ENCODE measurements at regions not wholly inside any gene's neighbourhood (a gene's known extent, or its start where the extent isn't known, plus 50 kb on each side); places are given as distances from the start of the nearest gene placed in this dataset.

GRCh38 chr3:152056481-152056880 is 183.0 kb downstream of the SUCNR1 start:
- peaks cover 3% of the 10 kb centered on the region for H3K4me1 Mint-ChIP-seq
- DNase-seq, result no peak
- no peak overlapping the region for H3K4me3 Mint-ChIP-seq
- no peaks in the 10 kb centered on the region for H3K27me3 Mint-ChIP-seq
- peaks cover 1% of the 10 kb centered on the region for H3K9me3 Mint-ChIP-seq
- no peak overlapping the region for H3K27ac Mint-ChIP-seq
- H3K36me3 Mint-ChIP-seq, result no peaks in the 10 kb centered on the region

- Mint-ChIP-seq H3K27me3 (no peaks in the 10 kb centered on the region), H3K27ac (no peak overlapping the region), H3K9me3 (peaks cover 1% of the 10 kb centered on the region), H3K4me3 (no peak overlapping the region), H3K36me3 (no peaks in the 10 kb centered on the region), H3K4me1 (peaks cover 1% of the 10 kb centered on the region)
- no peak for DNase-seq
Observed at GRCh38 chr3:152056987-152057386, 183.5 kb downstream of the SUCNR1 start.

- Mint-ChIP-seq H3K4me3 (no peak overlapping the region), H3K36me3 (no peaks in the 10 kb centered on the region), H3K27ac (no peak overlapping the region), H3K9me3 (peaks cover 1% of the 10 kb centered on the region), H3K4me1 (no peaks in the 10 kb centered on the region), H3K27me3 (no peaks in the 10 kb centered on the region)
- DNase-seq, result no peak
Observed at GRCh38 chr3:152058856-152059255, 185.4 kb downstream of the SUCNR1 start.

GRCh38 chr3:152060701-152061100 is 187.3 kb downstream of the SUCNR1 start:
- Mint-ChIP-seq H3K9me3 (peaks cover 1% of the 10 kb centered on the region), H3K4me3 (no peak overlapping the region), H3K27ac (no peak overlapping the region), H3K36me3 (no peaks in the 10 kb centered on the region), H3K27me3 (no peaks in the 10 kb centered on the region), H3K4me1 (no peaks in the 10 kb centered on the region)
- DNase-seq, result no peak

- Mint-ChIP-seq H3K4me1 (no peaks in the 10 kb centered on the region), H3K36me3 (no peaks in the 10 kb centered on the region), H3K4me3 (no peak overlapping the region), H3K27ac (no peak overlapping the region), H3K27me3 (no peaks in the 10 kb centered on the region), H3K9me3 (peaks cover 1% of the 10 kb centered on the region)
- DNase-seq, result no peak
Observed at GRCh38 chr3:152061296-152061695, 187.9 kb downstream of the SUCNR1 start.

- Mint-ChIP-seq H3K27ac (no peak overlapping the region), H3K36me3 (no peaks in the 10 kb centered on the region), H3K4me1 (no peaks in the 10 kb centered on the region), H3K9me3 (no peaks in the 10 kb centered on the region), H3K27me3 (no peaks in the 10 kb centered on the region), H3K4me3 (no peak overlapping the region)
- DNase-seq, result no peak
Observed at GRCh38 chr3:152069871-152070270, 196.4 kb downstream of the SUCNR1 start.

- Mint-ChIP-seq H3K4me1 (peaks cover 4% of the 10 kb centered on the region), H3K36me3 (no peaks in the 10 kb centered on the region), H3K4me3 (no peak overlapping the region), H3K27me3 (no peaks in the 10 kb centered on the region), H3K9me3 (no peaks in the 10 kb centered on the region), H3K27ac (no peak overlapping the region)
- no peak for DNase-seq
Observed at GRCh38 chr3:152071315-152071714, 197.4 kb upstream of the MBNL1 start.

- H3K4me1 Mint-ChIP-seq, result peaks cover 4% of the 10 kb centered on the region
- H3K36me3 Mint-ChIP-seq, result no peaks in the 10 kb centered on the region
- no peaks in the 10 kb centered on the region for H3K9me3 Mint-ChIP-seq
- no peaks in the 10 kb centered on the region for H3K27me3 Mint-ChIP-seq
- H3K4me3 Mint-ChIP-seq, result no peak overlapping the region
- no peak overlapping the region for H3K27ac Mint-ChIP-seq
- DNase-seq, result no peak
Observed at GRCh38 chr3:152071924-152072323, 196.8 kb upstream of the MBNL1 start.

GRCh38 chr3:152073267-152073666 is 195.5 kb upstream of the MBNL1 start:
- no peak for DNase-seq
- no peaks in the 10 kb centered on the region for H3K36me3 Mint-ChIP-seq
- H3K27me3 Mint-ChIP-seq, result no peaks in the 10 kb centered on the region
- H3K4me3 Mint-ChIP-seq, result no peak overlapping the region
- H3K4me1 Mint-ChIP-seq, result peaks cover 5% of the 10 kb centered on the region
- no peaks in the 10 kb centered on the region for H3K9me3 Mint-ChIP-seq
- no peak overlapping the region for H3K27ac Mint-ChIP-seq

GRCh38 chr3:152076148-152076547 is 192.6 kb upstream of the MBNL1 start:
- no peaks in the 10 kb centered on the region for H3K36me3 Mint-ChIP-seq
- H3K27me3 Mint-ChIP-seq, result no peaks in the 10 kb centered on the region
- no peak for DNase-seq
- H3K4me3 Mint-ChIP-seq, result no peak overlapping the region
- H3K27ac Mint-ChIP-seq, result no peak overlapping the region
- H3K4me1 Mint-ChIP-seq, result peaks cover 5% of the 10 kb centered on the region
- peaks cover 3% of the 10 kb centered on the region for H3K9me3 Mint-ChIP-seq

GRCh38 chr3:152079980-152080379 is 188.7 kb upstream of the MBNL1 start:
- Mint-ChIP-seq H3K4me1 (peaks cover 5% of the 10 kb centered on the region), H3K4me3 (no peak overlapping the region), H3K27ac (no peak overlapping the region), H3K27me3 (no peaks in the 10 kb centered on the region), H3K36me3 (no peaks in the 10 kb centered on the region), H3K9me3 (peaks cover 3% of the 10 kb centered on the region)
- DNase-seq, result no peak

GRCh38 chr3:152083135-152083534 is 185.6 kb upstream of the MBNL1 start:
- no peaks in the 10 kb centered on the region for H3K27me3 Mint-ChIP-seq
- peaks cover 5% of the 10 kb centered on the region for H3K9me3 Mint-ChIP-seq
- no peak overlapping the region for H3K4me3 Mint-ChIP-seq
- H3K27ac Mint-ChIP-seq, result no peak overlapping the region
- H3K36me3 Mint-ChIP-seq, result no peaks in the 10 kb centered on the region
- no peaks in the 10 kb centered on the region for H3K4me1 Mint-ChIP-seq
- DNase-seq, result no peak

GRCh38 chr3:152084441-152085158 is 184.1 kb upstream of the MBNL1 start:
- DNase-seq, result no peak
- Mint-ChIP-seq H3K4me3 (no peak overlapping the region), H3K27me3 (no peaks in the 10 kb centered on the region), H3K36me3 (no peaks in the 10 kb centered on the region), H3K9me3 (peaks cover 5% of the 10 kb centered on the region), H3K27ac (no peak overlapping the region), H3K4me1 (no peaks in the 10 kb centered on the region)

- Mint-ChIP-seq H3K9me3 (peaks cover 2% of the 10 kb centered on the region), H3K4me3 (no peak overlapping the region), H3K36me3 (no peaks in the 10 kb centered on the region), H3K27ac (no peak overlapping the region), H3K27me3 (no peaks in the 10 kb centered on the region), H3K4me1 (no peaks in the 10 kb centered on the region)
- no peak for DNase-seq
Observed at GRCh38 chr3:152087153-152087552, 181.6 kb upstream of the MBNL1 start.

- Mint-ChIP-seq H3K4me1 (no peaks in the 10 kb centered on the region), H3K27me3 (no peaks in the 10 kb centered on the region), H3K9me3 (peaks cover 2% of the 10 kb centered on the region), H3K36me3 (no peaks in the 10 kb centered on the region), H3K27ac (no peak overlapping the region), H3K4me3 (no peak overlapping the region)
- no peak for DNase-seq
Observed at GRCh38 chr3:152089528-152089927, 179.2 kb upstream of the MBNL1 start.

- H3K36me3 Mint-ChIP-seq, result no peaks in the 10 kb centered on the region
- H3K9me3 Mint-ChIP-seq, result peaks cover 1% of the 10 kb centered on the region
- no peak overlapping the region for H3K4me3 Mint-ChIP-seq
- no peaks in the 10 kb centered on the region for H3K27me3 Mint-ChIP-seq
- no peak for DNase-seq
- no peaks in the 10 kb centered on the region for H3K4me1 Mint-ChIP-seq
- no peak overlapping the region for H3K27ac Mint-ChIP-seq
Observed at GRCh38 chr3:152091725-152092124, 177.0 kb upstream of the MBNL1 start.

All from activated naive CD8-positive, alpha-beta T cell treated with anti-CD3 and anti-CD28 coated beads for 36 hours (primary cell).